ENCODE measurements at regions not wholly inside any gene's neighbourhood (a gene's known extent, or its start where the extent isn't known, plus 50 kb on each side); places are given as distances from the start of the nearest gene placed in this dataset.

DNA sequence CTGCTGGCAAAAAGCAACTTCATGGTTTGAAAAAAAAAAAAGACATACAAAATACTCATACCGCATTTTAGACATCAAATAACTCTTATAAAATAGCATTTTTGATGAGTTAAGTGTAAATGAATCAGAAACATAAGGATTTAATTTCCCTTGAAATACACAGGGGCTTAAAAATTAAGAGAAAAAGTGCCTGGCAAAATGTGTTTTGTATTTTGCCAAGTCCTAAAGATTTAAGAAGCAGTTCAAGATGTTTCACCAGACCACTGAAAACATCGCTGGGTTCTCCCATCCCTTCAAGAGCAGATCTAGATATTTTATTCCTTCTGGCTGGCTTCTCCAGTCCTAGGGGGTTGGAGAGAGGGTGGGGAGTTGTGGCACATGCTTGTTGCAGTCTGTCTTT is 396.4 kb downstream of the INHBA start:
- TF ChIP-seq GABPA (IDR thresholded peaks at IDR 0.05; ENCODE audit: low read depth), result no peak
- TF ChIP-seq, protein P1, sequence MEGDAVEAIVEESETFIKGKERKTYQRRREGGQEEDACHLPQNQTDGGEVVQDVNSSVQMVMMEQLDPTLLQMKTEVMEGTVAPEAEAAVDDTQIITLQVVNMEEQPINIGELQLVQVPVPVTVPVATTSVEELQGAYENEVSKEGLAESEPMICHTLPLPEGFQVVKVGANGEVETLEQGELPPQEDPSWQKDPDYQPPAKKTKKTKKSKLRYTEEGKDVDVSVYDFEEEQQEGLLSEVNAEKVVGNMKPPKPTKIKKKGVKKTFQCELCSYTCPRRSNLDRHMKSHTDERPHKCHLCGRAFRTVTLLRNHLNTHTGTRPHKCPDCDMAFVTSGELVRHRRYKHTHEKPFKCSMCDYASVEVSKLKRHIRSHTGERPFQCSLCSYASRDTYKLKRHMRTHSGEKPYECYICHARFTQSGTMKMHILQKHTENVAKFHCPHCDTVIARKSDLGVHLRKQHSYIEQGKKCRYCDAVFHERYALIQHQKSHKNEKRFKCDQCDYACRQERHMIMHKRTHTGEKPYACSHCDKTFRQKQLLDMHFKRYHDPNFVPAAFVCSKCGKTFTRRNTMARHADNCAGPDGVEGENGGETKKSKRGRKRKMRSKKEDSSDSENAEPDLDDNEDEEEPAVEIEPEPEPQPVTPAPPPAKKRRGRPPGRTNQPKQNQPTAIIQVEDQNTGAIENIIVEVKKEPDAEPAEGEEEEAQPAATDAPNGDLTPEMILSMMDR (IDR thresholded peaks at IDR 0.05), result no peak

DNA sequence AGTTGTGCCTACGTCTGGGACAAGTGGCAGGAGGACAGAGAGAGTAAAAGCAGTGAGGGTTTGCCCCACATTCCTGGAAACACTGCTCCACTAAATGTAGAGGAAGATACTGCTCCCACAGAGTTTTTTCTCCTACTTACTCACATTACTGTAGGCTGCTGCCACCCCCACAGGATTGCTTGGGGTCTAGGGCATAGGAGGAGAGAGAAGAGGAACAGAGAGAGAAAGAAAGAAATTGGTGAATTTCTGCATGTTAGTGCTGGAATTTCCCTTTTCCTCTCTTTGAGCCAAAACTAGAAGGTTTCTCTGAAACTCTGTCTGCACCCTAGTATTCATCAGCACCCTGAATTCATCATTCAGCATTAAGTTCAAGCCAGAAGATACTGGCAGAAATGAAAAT is 397.9 kb downstream of the INHBA start:
- CTCF ChIA-PET, result no interaction called here
- no peak overlapping the region for H3K4me2 ChIP-seq
- no peaks in the 10 kb centered on the region for H3F3A ChIP-seq (replicated peaks; ENCODE audit: insufficient read depth)
- no peak overlapping the region for H3K4me3 ChIP-seq (ENCODE audit: low read depth in 2 of 2, low read length in 1 of 2)
- no peaks in the 10 kb centered on the region for H3K9me2 ChIP-seq
- DNase-seq, result no peak
- H3K36me3 ChIP-seq (replicated peaks in 1 of 2; ENCODE audit: control insufficient read depth in 1 of 2, insufficient read depth in 2 of 2, low read length in 1 of 2), result no peaks in the 10 kb centered on the region
- WGBS (ENCODE audit: low lambda C conversion rate), result 81% methylated on average over 1 of the region's 1 CpG
- POLR2A ChIA-PET, result no interaction called here
- H3K4me1 ChIP-seq (ENCODE audit: control insufficient read depth in 1 of 2, insufficient read depth in 2 of 2, low read depth in 1 of 2, low read length in 1 of 2), result no peaks in the 10 kb centered on the region
- no peak overlapping the region for H3K27ac ChIP-seq (ENCODE audit: low read depth in 2 of 2, low read length in 1 of 2)
- no peaks in the 10 kb centered on the region for H4K20me1 ChIP-seq (ENCODE audit: insufficient read depth)
- H3K9ac ChIP-seq, result no peak overlapping the region
- H3K9me3 ChIP-seq, result no peaks in the 10 kb centered on the region
- H3K79me2 ChIP-seq (ENCODE audit: insufficient read depth), result no peaks in the 10 kb centered on the region
- TF ChIP-seq EZH2phosphoT487 (IDR thresholded peaks at IDR 0.05; ENCODE audit: borderline replicate concordance, low read depth) (no peak), SMC3 (IDR thresholded peaks at IDR 0.05; ENCODE audit: low read depth, low read length) (no peak), GATA2 (CRISPR knock-in tag; IDR thresholded peaks at IDR 0.05) (no peak), YY1 (IDR thresholded peaks at IDR 0.05; ENCODE audit: low read depth) (no peak), GABPA (IDR thresholded peaks at IDR 0.05; ENCODE audit: low read depth) (no peak), ELF1 (IDR thresholded peaks at IDR 0.05) (no peak), MEF2A (IDR thresholded peaks at IDR 0.05; ENCODE audit: borderline replicate concordance, low read depth) (no peak), POLR2AphosphoS5 (IDR thresholded peaks at IDR 0.05; ENCODE audit: low read depth, low read length) (no peak), NRF1 (IDR thresholded peaks at IDR 0.05; ENCODE audit: low read depth, low read length) (no peak), SIN3A (IDR thresholded peaks at IDR 0.05; ENCODE audit: borderline replicate concordance, low read depth, low read length) (no peak), FOXJ3 (CRISPR knock-in tag; IDR thresholded peaks at IDR 0.05) (no peak), RCOR1 (IDR thresholded peaks at IDR 0.05; ENCODE audit: low read length) (no peak), TCF12 (IDR thresholded peaks at IDR 0.05) (no peak), RXRA (IDR thresholded peaks at IDR 0.05; ENCODE audit: borderline replicate concordance, low read depth) (no peak), RFX5 (IDR thresholded peaks at IDR 0.05; ENCODE audit: low read length) (no peak), CHD2 (IDR thresholded peaks at IDR 0.05; ENCODE audit: low read length, partially characterized antibody) (no peak)
- TF ChIP-seq, protein P2, sequence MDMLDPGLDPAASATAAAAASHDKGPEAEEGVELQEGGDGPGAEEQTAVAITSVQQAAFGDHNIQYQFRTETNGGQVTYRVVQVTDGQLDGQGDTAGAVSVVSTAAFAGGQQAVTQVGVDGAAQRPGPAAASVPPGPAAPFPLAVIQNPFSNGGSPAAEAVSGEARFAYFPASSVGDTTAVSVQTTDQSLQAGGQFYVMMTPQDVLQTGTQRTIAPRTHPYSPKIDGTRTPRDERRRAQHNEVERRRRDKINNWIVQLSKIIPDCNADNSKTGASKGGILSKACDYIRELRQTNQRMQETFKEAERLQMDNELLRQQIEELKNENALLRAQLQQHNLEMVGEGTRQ (IDR thresholded peaks at IDR 0.05; ENCODE audit: borderline replicate concordance, low read depth, low read length), result no peak
- TF ChIP-seq, protein P3, sequence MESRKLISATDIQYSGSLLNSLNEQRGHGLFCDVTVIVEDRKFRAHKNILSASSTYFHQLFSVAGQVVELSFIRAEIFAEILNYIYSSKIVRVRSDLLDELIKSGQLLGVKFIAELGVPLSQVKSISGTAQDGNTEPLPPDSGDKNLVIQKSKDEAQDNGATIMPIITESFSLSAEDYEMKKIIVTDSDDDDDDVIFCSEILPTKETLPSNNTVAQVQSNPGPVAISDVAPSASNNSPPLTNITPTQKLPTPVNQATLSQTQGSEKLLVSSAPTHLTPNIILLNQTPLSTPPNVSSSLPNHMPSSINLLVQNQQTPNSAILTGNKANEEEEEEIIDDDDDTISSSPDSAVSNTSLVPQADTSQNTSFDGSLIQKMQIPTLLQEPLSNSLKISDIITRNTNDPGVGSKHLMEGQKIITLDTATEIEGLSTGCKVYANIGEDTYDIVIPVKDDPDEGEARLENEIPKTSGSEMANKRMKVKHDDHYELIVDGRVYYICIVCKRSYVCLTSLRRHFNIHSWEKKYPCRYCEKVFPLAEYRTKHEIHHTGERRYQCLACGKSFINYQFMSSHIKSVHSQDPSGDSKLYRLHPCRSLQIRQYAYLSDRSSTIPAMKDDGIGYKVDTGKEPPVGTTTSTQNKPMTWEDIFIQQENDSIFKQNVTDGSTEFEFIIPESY (IDR thresholded peaks at IDR 0.05; ENCODE audit: borderline replicate concordance, low read depth), result no peak
- TF ChIP-seq, protein P4, sequence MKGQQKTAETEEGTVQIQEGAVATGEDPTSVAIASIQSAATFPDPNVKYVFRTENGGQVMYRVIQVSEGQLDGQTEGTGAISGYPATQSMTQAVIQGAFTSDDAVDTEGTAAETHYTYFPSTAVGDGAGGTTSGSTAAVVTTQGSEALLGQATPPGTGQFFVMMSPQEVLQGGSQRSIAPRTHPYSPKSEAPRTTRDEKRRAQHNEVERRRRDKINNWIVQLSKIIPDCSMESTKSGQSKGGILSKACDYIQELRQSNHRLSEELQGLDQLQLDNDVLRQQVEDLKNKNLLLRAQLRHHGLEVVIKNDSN (IDR thresholded peaks at IDR 0.05; ENCODE audit: borderline replicate concordance, low read depth), result no peak
- TF ChIP-seq, protein P1 (IDR thresholded peaks at IDR 0.05), result no peak
- H3K27me3 ChIP-seq (ENCODE audit: insufficient read depth), result no peaks in the 10 kb centered on the region
- no peak overlapping the region for H2AFZ ChIP-seq (ENCODE audit: low read depth)

More for the DNA sequence above, 396.4 kb downstream of the INHBA start:
- WGBS (ENCODE audit: low lambda C conversion rate), result 89% methylated on average over 2 of the region's 2 CpGs
- H3K9me2 ChIP-seq, result no peaks in the 10 kb centered on the region
- no peak overlapping the region for H3K4me3 ChIP-seq (ENCODE audit: low read depth in 2 of 2, low read length in 1 of 2)
- no peaks in the 10 kb centered on the region for H4K20me1 ChIP-seq (ENCODE audit: insufficient read depth)
- ChIA-PET POLR2A (no interaction called here), CTCF (no interaction called here)
- no peaks in the 10 kb centered on the region for H3K9me3 ChIP-seq
- no peaks in the 10 kb centered on the region for H3K27me3 ChIP-seq (ENCODE audit: insufficient read depth)
- no peaks in the 10 kb centered on the region for H3K4me1 ChIP-seq (ENCODE audit: control insufficient read depth in 1 of 2, insufficient read depth in 2 of 2, low read depth in 1 of 2, low read length in 1 of 2)
- no peak for DNase-seq
- no peak overlapping the region for H2AFZ ChIP-seq (ENCODE audit: low read depth)
- H3K27ac ChIP-seq (ENCODE audit: low read depth in 2 of 2, low read length in 1 of 2), result no peak overlapping the region
- no peaks in the 10 kb centered on the region for H3K36me3 ChIP-seq (replicated peaks in 1 of 2; ENCODE audit: control insufficient read depth in 1 of 2, insufficient read depth in 2 of 2, low read length in 1 of 2)
- no peaks in the 10 kb centered on the region for H3F3A ChIP-seq (replicated peaks; ENCODE audit: insufficient read depth)
- H3K4me2 ChIP-seq, result no peak overlapping the region
- no peak overlapping the region for H3K9ac ChIP-seq
- no peaks in the 10 kb centered on the region for H3K79me2 ChIP-seq (ENCODE audit: insufficient read depth)

Measured in SK-N-SH (cell line).